ENCODE measurements at regions not wholly inside any gene's neighbourhood (a gene's known extent, or its start where the extent isn't known, plus 50 kb on each side); places are given as distances from the start of the nearest gene placed in this dataset.

DNA sequence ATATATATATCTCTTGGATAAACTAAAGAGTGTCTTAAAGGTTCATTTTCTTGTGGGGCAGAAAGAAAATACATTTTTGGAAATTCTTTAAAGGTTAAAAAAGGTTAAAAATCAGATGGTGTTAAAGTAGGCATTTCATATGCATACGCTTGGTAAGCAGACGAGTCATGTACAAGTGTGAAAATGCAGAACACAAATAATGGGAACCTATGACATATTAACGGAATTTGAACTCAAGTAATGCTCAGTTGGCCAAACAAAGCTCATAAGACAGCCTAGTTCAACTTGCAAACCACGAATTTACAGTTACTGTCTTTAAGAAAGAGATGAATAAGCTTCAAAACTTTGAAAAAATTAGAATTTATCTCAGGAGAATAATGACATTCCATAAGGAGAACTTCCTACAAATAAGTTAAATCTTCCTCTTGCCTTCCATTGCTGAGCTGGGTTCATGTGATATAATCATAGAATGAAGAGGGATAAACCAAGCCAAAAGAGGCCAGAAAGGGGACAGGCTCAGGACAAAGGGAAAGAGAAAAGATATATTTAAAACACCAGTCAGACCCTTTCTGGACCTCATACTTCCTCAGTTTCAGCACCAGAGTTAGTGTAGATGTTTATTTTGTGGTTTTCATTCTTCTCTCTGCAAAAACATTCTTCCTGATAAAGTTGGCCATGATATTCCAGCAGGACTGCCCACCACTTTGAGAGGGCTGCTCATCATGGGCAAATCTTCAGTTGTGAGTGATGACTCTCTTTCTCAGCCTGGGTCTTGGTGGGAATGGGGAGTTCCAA, 256.7 kb upstream of the CD180 start:
- CTCF ChIA-PET = interaction anchor here (1.2 kb wide), 1 partner anchor 207 kb away, joined by 5 read pairs; no protein-coding TSS in a partner anchor
- no peaks in the 10 kb centered on the region for H3K27me3 ChIP-seq (ENCODE audit: control insufficient read depth in 2 of 2, insufficient read depth in 2 of 2, low read length in 2 of 2)
- dilution Hi-C loops (cut with MboI; ENCODE audit: extremely low pct_ligation_motif_present, low sequenced_read_pairs) (no loop called here), intact Hi-C loops (cut with micrococcal nuclease) (no loop called here)
- POLR2A ChIA-PET = no interaction called here
- H3K4me1 ChIP-seq (ENCODE audit: control insufficient read depth, extremely low read depth, insufficient read depth, low read length) = no peaks in the 10 kb centered on the region
- no peak overlapping the region for H3K27ac ChIP-seq (ENCODE audit: insufficient read depth, low read depth, low read length)
- H3K9me1 ChIP-seq (replicated peaks; ENCODE audit: control insufficient read depth, extremely low read depth, insufficient read depth, low read length) = no peaks in the 10 kb centered on the region
- H3K36me3 ChIP-seq (ENCODE audit: control insufficient read depth in 2 of 2, extremely low read depth in 1 of 2, insufficient read depth in 2 of 2, low read length in 2 of 2) = no peaks in the 10 kb centered on the region
- FAIRE-seq (peak; percentile 8), DNase-seq (ENCODE audit: low read depth, low spot score) (peak; percentile 14)
- H4K20me1 ChIP-seq (replicated peaks; ENCODE audit: control insufficient read depth, extremely low read depth, insufficient read depth, low read length) = no peaks in the 10 kb centered on the region
- no TSS peak for BruUV-seq (replicated peaks)
- H3K9me3 ChIP-seq (replicated peaks; ENCODE audit: control insufficient read depth, insufficient read depth, low read length) = no peaks in the 10 kb centered on the region
- H3K79me2 ChIP-seq (ENCODE audit: control insufficient read depth, insufficient read depth, low read length) = no peaks in the 10 kb centered on the region
- H3K9ac ChIP-seq (replicated peaks; ENCODE audit: extremely low read depth, insufficient read depth, low read length) = no peak overlapping the region
- no peak overlapping the region for H3K4me2 ChIP-seq (ENCODE audit: insufficient read depth, low read length)
- H2AFZ ChIP-seq (ENCODE audit: low read depth, low read length) = no peak overlapping the region
- H3K4me3 ChIP-seq (replicated peaks in 1 of 3; ENCODE audit: insufficient read depth in 1 of 3, low read depth in 1 of 3, low read length in 3 of 3) = no peak overlapping the region
- TF ChIP-seq FOS (IDR thresholded peaks at IDR 0.05; ENCODE audit: borderline replicate concordance, insufficient read depth, low read length) = no peak
- TF ChIP-seq MAX (IDR thresholded peaks at IDR 0.05; ENCODE audit: insufficient read depth, insufficient read length) = no peak

DNA sequence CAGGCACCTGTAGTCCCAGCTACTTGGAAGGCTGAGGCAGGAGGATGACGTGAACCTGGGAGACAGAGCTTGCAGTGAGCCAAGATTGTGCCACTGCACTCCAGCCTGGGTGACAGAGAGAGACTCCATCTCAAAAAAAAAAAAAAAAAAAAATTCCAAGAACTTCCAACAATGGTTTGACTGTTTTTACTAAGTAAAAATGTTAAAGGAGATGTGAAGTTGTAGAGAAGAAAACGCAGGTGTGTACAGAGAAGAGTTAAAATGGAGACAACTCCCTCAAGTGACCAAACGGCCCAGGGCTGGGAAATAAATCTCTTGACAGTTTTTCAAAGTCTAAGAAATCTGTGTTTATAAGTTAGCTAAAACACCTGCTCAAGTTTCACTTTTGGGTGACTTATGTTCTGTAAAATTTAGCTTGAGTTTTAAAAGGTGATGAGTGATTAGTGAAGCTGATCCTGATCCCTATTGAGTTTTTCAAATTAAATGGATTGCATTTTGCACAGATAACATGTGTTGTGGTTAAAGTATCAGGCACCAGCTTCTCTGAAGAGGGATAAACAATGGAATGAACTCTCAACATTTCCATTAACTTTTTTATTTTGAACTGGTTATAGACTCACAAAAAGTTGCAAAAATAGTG, 255.2 kb upstream of the CD180 start:
- Histone ChIP-seq H3K4me2 (ENCODE audit: insufficient read depth, low read length) (no peak overlapping the region), H3K27ac (ENCODE audit: insufficient read depth, low read depth, low read length) (no peak overlapping the region), H3K79me2 (ENCODE audit: control insufficient read depth, insufficient read depth, low read length) (no peaks in the 10 kb centered on the region), H2AFZ (ENCODE audit: low read depth, low read length) (no peak overlapping the region), H3K27me3 (ENCODE audit: control insufficient read depth in 2 of 2, insufficient read depth in 2 of 2, low read length in 2 of 2) (no peaks in the 10 kb centered on the region), H4K20me1 (replicated peaks; ENCODE audit: control insufficient read depth, extremely low read depth, insufficient read depth, low read length) (no peaks in the 10 kb centered on the region), H3K9me1 (replicated peaks; ENCODE audit: control insufficient read depth, extremely low read depth, insufficient read depth, low read length) (no peaks in the 10 kb centered on the region), H3K4me1 (ENCODE audit: control insufficient read depth, extremely low read depth, insufficient read depth, low read length) (no peaks in the 10 kb centered on the region), H3K9me3 (replicated peaks; ENCODE audit: control insufficient read depth, insufficient read depth, low read length) (no peaks in the 10 kb centered on the region), H3K4me3 (replicated peaks in 1 of 3; ENCODE audit: insufficient read depth in 1 of 3, low read depth in 1 of 3, low read length in 3 of 3) (no peak overlapping the region), H3K36me3 (ENCODE audit: control insufficient read depth in 2 of 2, extremely low read depth in 1 of 2, insufficient read depth in 2 of 2, low read length in 2 of 2) (no peaks in the 10 kb centered on the region), H3K9ac (replicated peaks; ENCODE audit: extremely low read depth, insufficient read depth, low read length) (no peak overlapping the region)
- ChIA-PET CTCF (no interaction called here), POLR2A (no interaction called here)
- TF ChIP-seq FOS (IDR thresholded peaks at IDR 0.05; ENCODE audit: borderline replicate concordance, insufficient read depth, low read length) = no peak
- TF ChIP-seq, protein P1, sequence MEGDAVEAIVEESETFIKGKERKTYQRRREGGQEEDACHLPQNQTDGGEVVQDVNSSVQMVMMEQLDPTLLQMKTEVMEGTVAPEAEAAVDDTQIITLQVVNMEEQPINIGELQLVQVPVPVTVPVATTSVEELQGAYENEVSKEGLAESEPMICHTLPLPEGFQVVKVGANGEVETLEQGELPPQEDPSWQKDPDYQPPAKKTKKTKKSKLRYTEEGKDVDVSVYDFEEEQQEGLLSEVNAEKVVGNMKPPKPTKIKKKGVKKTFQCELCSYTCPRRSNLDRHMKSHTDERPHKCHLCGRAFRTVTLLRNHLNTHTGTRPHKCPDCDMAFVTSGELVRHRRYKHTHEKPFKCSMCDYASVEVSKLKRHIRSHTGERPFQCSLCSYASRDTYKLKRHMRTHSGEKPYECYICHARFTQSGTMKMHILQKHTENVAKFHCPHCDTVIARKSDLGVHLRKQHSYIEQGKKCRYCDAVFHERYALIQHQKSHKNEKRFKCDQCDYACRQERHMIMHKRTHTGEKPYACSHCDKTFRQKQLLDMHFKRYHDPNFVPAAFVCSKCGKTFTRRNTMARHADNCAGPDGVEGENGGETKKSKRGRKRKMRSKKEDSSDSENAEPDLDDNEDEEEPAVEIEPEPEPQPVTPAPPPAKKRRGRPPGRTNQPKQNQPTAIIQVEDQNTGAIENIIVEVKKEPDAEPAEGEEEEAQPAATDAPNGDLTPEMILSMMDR (IDR thresholded peaks at IDR 0.05; ENCODE audit: extremely low read depth in 1 of 2, insufficient read depth in 1 of 2, low read depth in 1 of 2, low read length in 2 of 2) = no peak
- no peak for TF ChIP-seq POLR2A (IDR thresholded peaks at IDR 0.05; ENCODE audit: low read depth, low read length)
- no peak for TF ChIP-seq MYC (IDR thresholded peaks at IDR 0.05; ENCODE audit: low read depth, low read length)
- TF ChIP-seq JUN (IDR thresholded peaks at IDR 0.05; ENCODE audit: borderline replicate concordance, insufficient read depth, insufficient read length, low read depth) = no peak
- no peak for TF ChIP-seq MAX (IDR thresholded peaks at IDR 0.05; ENCODE audit: insufficient read depth, insufficient read length)
- no peak for TF ChIP-seq POLR2AphosphoS5 (IDR thresholded peaks at IDR 0.05; ENCODE audit: insufficient read depth, low read depth, low read length)
- no peak for TF ChIP-seq GATA2 (IDR thresholded peaks at IDR 0.05; ENCODE audit: insufficient read depth, insufficient read length, low read depth, low read length)
- BruUV-seq (replicated peaks) = no TSS peak
- FAIRE-seq (no peak), DNase-seq (ENCODE audit: low read depth, low spot score) (no peak)
- intact Hi-C loops (cut with micrococcal nuclease) = no loop called here
- dilution Hi-C loops (cut with MboI; ENCODE audit: extremely low pct_ligation_motif_present, low sequenced_read_pairs) = no loop called here

All from endothelial cell of umbilical vein (primary cell).